ENCODE measurements at regions not wholly inside any gene's neighbourhood (a gene's known extent, or its start where the extent isn't known, plus 50 kb on each side); places are given as distances from the start of the nearest gene placed in this dataset.

DNA sequence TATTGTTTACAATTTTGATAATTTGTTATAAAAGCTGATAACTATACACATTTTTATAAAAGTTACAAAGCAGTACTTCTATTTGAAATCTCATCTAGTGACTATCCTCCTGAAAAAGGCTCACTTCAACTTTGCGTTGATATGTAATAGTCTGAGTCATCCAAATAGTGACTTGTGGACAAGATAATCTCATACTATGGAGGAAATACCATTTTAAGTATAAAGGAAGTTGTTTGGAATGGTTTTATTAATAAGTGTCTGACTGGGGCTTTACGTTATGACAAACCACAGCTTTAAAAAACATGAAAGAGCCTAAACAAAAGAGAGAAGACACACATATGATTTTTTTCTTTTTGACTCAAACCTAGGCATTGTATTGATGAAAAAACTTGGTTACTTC is 272.3 kb upstream of the COL3A1 start:
- DNase-seq (ENCODE audit: low spot score) = no peak
- intact Hi-C loops (cut with DNase I) = no loop called here

DNA sequence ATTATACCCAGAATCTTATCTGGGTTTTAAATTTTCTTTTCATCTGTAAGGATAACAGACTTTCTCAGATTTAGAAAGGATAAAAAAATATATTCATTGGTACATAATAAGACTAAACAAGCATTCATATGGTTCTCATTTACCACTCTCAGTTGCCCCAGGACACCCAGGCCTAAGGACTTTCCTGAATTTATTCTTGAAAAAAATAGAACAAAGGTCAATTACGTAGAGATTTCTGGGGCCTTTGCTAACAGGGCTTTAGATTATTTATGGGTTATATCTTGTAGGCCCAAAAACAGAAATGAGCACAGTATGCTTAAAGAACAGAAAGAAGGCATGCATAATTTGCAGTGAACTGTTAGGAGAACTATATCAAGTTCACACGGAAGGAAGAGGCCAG is 269.0 kb upstream of the COL3A1 start:
- no peak for DNase-seq (ENCODE audit: low spot score)
- intact Hi-C loops (cut with DNase I) = no loop called here

- intact Hi-C loops (cut with DNase I) = no loop called here
- DNase-seq (ENCODE audit: low spot score) = no peak
Measured at GRCh38 chr2:188713961-188714360, 260.2 kb upstream of the COL3A1 start.

- intact Hi-C loops (cut with DNase I) = no loop called here
- DNase-seq (ENCODE audit: low spot score) = no peak
Measured at GRCh38 chr2:188720811-188721605, 253.2 kb upstream of the COL3A1 start.

- no peak for DNase-seq (ENCODE audit: low spot score)
- intact Hi-C loops (cut with DNase I) = no loop called here
Measured at GRCh38 chr2:188721784-188722183, 252.4 kb upstream of the COL3A1 start.

DNA sequence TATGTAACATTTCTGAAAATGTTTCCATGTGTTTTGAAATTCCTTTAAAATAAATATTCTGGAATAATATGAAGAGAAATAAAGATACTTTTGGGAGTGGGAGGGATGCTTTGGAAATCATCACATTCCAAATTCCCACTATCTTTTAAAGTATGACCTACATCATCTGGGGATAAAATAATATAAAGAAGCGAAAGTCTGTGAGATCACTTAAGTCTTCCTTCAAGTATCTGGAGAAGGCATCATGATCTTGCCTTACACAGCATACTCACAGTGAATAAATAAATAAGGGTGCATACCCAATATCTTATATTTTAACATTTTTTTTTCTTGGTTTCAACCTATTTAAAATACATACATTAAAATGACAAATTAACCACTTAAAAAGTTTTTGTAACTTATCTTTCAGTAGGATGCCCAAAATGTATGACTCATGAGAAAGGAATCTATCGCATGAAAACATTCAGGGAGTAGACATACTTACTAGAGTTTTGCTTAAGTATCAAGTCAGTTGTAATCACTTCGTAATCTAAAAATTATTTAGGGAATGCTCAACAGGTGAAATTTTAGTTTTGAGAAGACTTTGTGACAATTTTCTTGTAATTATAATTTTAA is 248.3 kb upstream of the COL3A1 start:
- intact Hi-C loops (cut with DNase I) = no loop called here
- DNase-seq (ENCODE audit: low spot score) = no peak

GRCh38 chr2:188726626-188727247 is 247.4 kb upstream of the COL3A1 start:
- intact Hi-C loops (cut with DNase I) = no loop called here
- DNase-seq (ENCODE audit: low spot score) = no peak

DNA sequence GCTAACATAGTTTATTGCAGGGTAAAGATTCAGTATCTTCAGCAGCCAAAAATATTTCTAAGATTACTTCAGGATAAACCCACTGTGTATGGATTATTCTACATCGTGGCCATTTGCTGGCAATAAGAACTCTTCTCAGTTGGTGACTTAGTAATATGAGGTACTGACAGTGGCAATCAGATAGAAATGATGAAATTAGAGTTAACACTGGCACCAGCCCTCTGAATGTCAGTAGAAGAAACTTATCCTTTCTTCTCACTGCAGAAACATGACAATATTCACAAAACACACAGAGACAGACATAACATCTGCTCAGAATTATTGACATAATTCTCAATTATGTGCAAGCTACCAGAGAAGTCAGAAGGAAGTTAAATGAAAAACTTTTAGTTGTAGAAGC is 246.3 kb upstream of the COL3A1 start:
- no peak for DNase-seq (ENCODE audit: low spot score)
- intact Hi-C loops (cut with DNase I) = no loop called here

GRCh38 chr2:188734691-188735090 is 239.5 kb upstream of the COL3A1 start:
- intact Hi-C loops (cut with DNase I) = no loop called here

DNA sequence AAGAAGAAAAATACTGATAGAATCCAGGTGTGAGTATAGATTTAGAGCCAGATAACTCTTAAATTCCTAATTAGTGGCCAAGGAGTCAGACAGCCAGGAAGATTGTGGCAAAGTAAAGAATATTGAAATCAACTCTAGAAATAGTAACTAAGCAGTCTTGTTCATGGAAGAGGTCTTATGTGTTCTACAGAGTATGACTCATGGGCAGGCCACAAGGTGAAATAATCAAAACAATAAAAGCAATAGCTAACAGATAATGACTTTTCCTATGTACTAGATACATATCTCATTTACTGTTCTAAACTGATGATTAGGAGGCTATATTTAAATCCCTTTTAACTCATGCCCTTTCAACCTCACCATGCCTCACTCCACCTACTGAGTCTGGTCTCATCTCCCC is 227.4 kb upstream of the COL3A1 start:
- intact Hi-C loops (cut with DNase I) = no loop called here

More at GRCh38 chr2:188734691-188735090, 239.5 kb upstream of the COL3A1 start:
- no peak for DNase-seq (ENCODE audit: low spot score)

DNA sequence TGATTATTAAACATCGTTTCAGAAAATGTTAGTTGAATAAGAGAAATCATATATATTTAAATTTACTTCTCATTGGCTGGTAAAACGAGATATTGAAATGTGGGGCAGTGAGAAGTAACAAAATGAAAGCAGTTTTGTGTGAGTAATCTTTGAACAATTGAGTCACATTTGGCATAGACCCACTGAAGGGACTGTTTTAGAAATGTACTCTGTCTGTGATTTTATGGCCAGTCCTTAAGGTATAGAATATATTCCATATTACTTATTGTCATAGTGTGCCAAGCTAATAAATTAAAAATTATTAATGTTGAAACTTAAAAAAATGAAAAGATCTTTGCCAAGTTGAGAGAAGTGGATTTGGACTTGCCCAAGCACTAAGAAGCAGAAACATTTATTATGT is 222.4 kb upstream of the COL3A1 start:
- intact Hi-C loops (cut with DNase I) = no loop called here
- DNase-seq (ENCODE audit: low spot score) = no peak

More for the DNA sequence above, 227.4 kb upstream of the COL3A1 start:
- DNase-seq (ENCODE audit: low spot score) = no peak

GRCh38 chr2:188752311-188752710 is 221.9 kb upstream of the COL3A1 start:
- no peak for DNase-seq (ENCODE audit: low spot score)
- intact Hi-C loops (cut with DNase I) = no loop called here

DNA sequence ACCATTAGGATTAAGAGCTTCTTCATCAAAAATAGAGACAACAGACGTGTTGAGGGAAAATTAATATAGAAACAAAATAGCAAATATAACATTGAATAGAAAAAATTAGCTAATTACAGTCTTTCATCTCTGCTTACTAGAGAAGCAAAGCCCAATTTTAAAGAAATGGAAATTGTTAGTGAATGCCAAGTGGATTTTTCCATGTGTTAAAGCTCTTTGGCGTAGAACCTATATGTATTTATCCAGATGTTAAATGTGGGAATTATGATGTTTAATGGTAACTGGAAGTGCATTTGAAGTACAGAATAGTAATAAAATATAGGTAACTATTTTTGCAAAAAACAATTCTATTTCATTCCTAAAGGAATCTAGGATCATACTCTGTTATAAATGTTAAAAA is 212.0 kb upstream of the COL3A1 start:
- intact Hi-C loops (cut with DNase I) = no loop called here
- no peak for DNase-seq (ENCODE audit: low spot score)

DNA sequence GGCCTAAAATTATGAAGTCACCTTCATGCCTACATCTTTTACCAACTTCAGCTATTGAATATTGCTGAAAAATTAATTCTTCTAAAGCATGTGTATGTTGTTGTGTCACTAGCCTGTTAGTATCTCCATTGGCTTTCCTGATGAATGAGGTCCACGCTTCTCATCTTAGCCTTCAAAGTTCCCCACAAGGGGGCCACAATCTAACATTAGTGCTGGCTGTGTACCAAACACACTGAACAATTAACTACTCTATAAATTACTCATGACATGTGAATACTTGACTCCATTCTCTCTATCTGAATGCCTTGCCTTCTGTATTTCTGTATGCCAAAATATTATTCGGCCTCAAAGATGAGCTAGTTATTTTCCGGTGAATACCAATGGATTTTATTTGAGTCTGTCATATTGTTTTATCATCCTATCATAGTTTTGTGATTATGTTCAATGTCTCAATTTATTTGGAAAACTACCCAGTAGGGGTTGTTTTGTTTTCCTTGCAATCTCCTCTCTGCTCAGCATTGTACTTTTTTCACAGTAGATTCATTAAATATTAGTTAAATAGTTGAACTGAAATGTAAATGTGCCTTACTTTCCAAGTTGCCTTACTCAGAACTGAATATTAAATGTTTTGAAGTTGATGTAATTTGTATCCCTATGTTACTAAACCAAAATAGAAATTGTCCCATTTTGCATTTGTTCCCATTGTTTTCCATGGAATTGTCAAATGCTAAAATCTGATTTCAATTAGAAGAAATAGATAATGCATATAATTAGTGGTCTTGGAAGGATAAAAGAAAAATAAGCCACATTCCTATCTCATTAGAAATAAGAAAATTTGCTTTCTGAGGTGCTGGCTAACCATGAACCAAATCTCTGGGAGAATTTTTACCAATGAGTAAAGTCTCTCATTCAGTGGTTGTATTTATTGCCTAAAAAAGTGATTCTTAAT is 208.4 kb upstream of the COL3A1 start:
- intact Hi-C loops (cut with DNase I) = no loop called here

DNA sequence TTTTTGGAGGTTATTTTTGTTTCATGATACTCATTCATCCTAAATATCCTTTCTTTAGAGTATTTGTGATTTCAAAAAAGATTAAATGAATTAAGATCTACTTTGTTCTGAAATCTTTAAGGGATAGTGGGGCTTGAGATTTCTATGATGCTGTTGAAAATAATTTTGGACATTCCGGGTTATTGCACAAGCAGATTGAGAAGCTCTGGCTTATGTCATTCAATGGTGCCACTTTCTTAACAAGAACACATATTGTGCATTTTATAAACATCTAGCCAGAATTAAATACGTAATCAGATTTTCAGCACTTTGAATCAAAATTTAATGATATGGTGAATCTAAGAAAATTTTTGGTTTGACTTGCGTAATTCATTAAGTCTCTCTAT is 207.7 kb upstream of the COL3A1 start:
- intact Hi-C loops (cut with DNase I) = no loop called here
- no peak for DNase-seq (ENCODE audit: low spot score)

More for the DNA sequence above, 208.4 kb upstream of the COL3A1 start:
- no peak for DNase-seq (ENCODE audit: low spot score)

DNA sequence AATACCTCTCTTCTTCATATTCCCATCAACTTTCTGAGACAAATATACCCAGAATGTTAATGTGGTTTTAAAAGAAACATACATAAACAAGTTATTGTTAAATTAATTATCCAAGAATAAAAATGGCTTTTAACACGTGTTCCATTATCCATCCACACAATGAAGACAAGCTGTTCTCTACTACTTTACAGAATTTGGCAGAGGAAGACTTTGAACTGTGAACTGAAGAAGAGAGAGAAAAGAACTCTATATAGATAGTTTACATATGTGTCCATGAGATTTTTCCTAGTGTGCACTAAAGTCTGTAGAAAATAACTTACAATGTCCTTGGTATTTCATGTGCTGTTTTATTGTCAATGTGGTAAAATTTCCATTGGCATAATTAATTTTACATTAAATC is 207.0 kb upstream of the COL3A1 start:
- DNase-seq (ENCODE audit: low spot score) = no peak
- intact Hi-C loops (cut with DNase I) = no loop called here

- intact Hi-C loops (cut with DNase I) = no loop called here
- no peak for DNase-seq (ENCODE audit: low spot score)
Measured at GRCh38 chr2:188770296-188770695, 203.9 kb upstream of the COL3A1 start.

GRCh38 chr2:188773075-188773474 is 201.1 kb upstream of the COL3A1 start:
- intact Hi-C loops (cut with DNase I) = no loop called here
- no peak for DNase-seq (ENCODE audit: low spot score)

- intact Hi-C loops (cut with DNase I) = no loop called here
- no peak for DNase-seq (ENCODE audit: low spot score)
Measured at GRCh38 chr2:188776634-188777033, 197.5 kb upstream of the COL3A1 start.

- intact Hi-C loops (cut with DNase I) = no loop called here
- no peak for DNase-seq (ENCODE audit: low spot score)
Measured at GRCh38 chr2:188784269-188784762, 189.9 kb upstream of the COL3A1 start.
